GM12892 (cell line): ENCODE measurements at regions not wholly inside any gene's neighbourhood (a gene's known extent, or its start where the extent isn't known, plus 50 kb on each side); places are given as distances from the start of the nearest gene placed in this dataset.
"Not testable (repeated sequence)": the region's sequence is repeated elsewhere in the genome, so short reads cannot be mapped to it uniquely, and the experiment has no call there.

ENCODE experiments used
- DNase-seq: peaks from one replicate; pipeline ENCODE4 v3.0.0; 2011; ENCODE audit not compliant: insufficient read length
- FAIRE-seq: peaks from 2 replicates; lab custom pipeline; 2011; peaks lifted over from hg19 to GRCh38; lab: Jason Lieb, UNC
- POLR2A ChIP-seq: IDR thresholded peaks from 2 replicates; pipeline ENCODE4 v1.6.1; 2011; ENCODE audit warnings: low read depth, low read length, control low read depth
- POLR2AphosphoS5 ChIP-seq: IDR thresholded peaks from 2 replicates; pipeline ENCODE4 v1.6.1; 2011; ENCODE audit warnings: low read depth, low read length, control low read depth
- TAF1 ChIP-seq: IDR thresholded peaks from 2 replicates; pipeline ENCODE4 v1.6.1; 2011; ENCODE audit warnings: low read depth, mild to moderate bottlenecking, control low read depth, low read length, borderline replicate concordance

DNA sequence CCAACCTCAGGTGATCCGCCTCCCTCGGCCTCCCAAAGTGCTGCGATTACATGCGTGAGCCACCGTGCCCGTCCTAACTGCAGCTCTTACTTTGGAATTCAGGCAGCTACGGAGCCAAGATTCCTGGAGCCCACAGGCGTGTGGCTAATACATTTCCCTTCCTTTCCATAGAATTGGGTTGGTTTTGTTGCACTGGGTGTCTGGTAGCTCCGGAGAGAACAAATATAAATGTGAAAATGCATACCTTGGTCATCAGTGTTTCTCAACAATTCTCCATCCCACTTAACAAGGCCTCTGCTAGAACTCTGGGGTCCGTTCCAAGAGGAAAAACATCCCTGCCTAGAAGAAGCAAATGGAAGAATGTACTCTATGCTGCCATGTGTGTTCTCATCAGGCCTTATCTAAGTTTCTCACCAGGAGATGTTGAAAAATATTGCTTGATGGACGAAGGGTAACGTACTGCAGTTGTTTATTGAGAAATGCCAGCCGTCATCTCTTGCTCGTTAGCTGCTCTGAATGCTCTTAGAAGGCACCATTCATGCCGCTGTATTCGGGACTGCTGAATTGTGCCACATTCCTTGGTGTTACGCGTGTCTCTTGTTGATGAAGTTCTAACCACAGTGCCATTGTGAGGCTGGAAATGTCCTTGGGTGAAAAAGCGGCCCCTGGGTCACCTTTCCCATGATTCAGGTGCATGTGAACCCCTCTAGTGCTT, 50.5 kb upstream of the CD99 start:
- TF ChIP-seq TAF1 (no peak), POLR2AphosphoS5 (no peak), POLR2A (no peak)
- FAIRE-seq: peak; percentile 21
- no peak for DNase-seq

DNA sequence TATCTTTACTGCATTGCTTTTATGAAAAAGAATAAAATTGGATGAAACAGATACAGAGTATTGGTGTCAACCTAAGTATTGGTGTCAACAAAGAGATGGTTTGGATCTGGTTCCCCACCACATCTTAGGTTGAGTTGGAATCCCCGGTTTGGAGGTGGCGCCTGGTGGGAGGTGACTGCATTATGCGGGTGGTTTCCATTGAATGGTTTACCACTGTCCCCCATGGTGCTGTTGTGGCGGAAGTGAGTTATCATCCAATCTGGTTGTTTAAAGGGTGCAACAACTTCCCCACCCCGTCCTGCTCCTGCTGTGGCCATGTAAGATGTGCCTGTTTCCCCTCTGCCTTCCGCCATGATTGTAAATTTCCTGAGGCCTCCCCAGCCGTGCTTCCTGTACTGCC, 52.8 kb upstream of the CD99 start:
- no peak for TF ChIP-seq POLR2AphosphoS5
- no peak for TF ChIP-seq POLR2A
- TF ChIP-seq TAF1: no peak
- no peak for FAIRE-seq

GRCh38 chrX:2635342-2635741, 55.8 kb upstream of the CD99 start:
- DNase-seq: no peak
- no peak for FAIRE-seq
- TF ChIP-seq POLR2A (no peak), TAF1 (no peak), POLR2AphosphoS5 (no peak)

More for the DNA sequence above, 52.8 kb upstream of the CD99 start:
- no peak for DNase-seq

DNA sequence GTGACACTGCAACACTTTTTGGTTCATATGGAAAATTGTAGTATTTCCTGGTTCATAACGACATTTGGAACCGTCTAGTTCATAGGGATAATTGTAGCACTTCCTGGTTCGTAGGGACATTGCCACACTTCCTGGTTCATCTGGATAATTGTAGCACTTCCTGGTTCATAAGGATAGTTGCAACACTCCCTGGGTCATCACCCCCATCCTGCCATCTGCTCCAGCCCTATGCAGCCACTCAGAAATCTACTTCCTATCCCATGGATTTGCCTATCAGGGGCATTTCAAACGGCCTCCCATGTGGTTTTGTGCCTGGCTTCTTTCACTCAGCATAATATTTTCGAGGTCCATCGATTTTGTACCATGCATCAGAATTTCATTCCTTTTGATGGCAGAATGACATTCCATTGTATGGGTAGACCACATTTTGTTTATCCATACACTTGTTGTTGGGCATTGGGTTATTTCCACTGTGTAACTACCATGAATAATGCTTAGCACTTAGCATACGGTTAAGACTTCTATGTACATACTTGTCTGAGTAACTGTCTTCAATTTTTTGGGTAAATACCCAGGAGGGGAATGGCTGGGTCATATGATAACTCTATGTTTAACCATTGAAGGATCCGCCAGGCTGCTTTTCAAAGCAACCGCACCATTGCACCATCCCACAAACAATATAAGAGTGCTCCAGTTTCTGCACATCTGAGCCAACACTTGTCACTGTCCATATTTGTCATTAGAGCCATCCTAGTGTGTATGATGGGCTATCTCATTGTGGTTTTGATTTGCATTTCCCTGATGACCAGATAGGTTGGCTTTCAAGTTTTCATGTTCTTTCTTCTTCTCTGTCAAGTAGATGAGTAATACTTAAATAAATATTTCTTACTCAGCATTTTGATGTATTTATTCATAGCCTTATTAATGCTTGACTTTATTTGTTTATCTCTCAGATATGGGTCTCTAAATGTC, 58.3 kb upstream of the CD99 start:
- DNase-seq (no peak), FAIRE-seq (no peak)
- TF ChIP-seq POLR2A (no peak), TAF1 (no peak), POLR2AphosphoS5 (no peak)

GRCh38 chrX:2631743-2632532, 59.2 kb upstream of the CD99 start:
- DNase-seq (no peak), FAIRE-seq (no peak)
- TF ChIP-seq POLR2A (no peak), POLR2AphosphoS5 (no peak), TAF1 (no peak)

- not testable (repeated sequence) for DNase-seq
Measured at GRCh38 chrX:2630935-2631742, 60.0 kb upstream of the CD99 start.

DNA sequence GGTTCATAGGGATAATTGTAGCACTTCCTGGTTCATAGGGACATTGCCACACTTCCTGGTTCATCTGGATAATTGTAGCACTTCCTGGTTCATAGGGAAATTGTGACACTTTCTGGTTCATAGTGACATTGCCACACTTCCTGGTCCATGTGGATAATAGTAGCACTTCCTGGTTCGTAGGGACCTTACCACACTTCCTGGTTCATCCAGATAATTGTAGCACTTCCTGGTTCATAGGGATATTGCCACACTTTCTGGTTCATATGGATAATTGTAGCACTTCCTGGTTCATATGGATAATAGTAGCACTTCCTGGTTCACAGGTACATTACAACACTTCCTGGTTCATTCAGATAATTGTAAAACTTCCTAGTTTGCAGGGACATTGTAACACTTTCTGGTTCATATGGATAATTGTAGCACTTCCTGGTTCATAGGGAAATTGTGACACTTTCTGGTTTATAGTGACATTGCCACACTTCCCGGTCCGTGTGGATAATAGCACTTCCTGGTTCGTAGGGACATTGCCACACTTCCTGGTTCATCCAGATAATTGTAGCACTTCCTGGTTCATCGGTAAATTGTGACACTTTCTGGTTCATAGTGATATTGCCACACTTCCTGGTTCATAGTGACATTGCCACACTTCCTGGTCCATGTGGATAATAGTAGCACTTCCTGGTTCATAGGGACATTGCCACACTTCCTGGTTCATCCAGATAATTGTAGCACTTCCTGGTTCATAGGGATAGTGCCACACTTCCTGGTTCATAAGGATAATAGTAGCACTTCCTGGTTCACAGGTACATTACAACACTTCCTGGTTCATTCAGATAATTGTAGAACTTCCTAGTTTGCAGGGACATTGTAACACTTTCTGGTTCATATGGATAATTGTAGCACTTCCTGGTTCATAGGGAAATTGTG, 60.8 kb upstream of the CD99 start:
- DNase-seq: not testable (repeated sequence)
- FAIRE-seq: peak; percentile 66

More at GRCh38 chrX:2630935-2631742, 60.0 kb upstream of the CD99 start:
- FAIRE-seq: not testable (repeated sequence)

- TF ChIP-seq TAF1 (no peak), POLR2A (no peak), POLR2AphosphoS5 (no peak)
- no peak for DNase-seq
- FAIRE-seq: peak; percentile 51
Measured at GRCh38 chrX:2629316-2630007, 61.6 kb upstream of the CD99 start.

GRCh38 chrX:2628751-2629315, 62.3 kb upstream of the CD99 start:
- no peak for DNase-seq
- FAIRE-seq: no peak
- TF ChIP-seq POLR2A (no peak), POLR2AphosphoS5 (no peak), TAF1 (no peak)
